Caco-2 (cell line): ENCODE measurements at regions not wholly inside any gene's neighbourhood (a gene's known extent, or its start where the extent isn't known, plus 50 kb on each side); places are given as distances from the start of the nearest gene placed in this dataset.

Experiments
- BruUV-seq: library from RNA; stranded (reverse); fragments of 400-500 nt; replicated peaks from 2 replicates; lab custom pipeline; 2021; lab: Mats Ljungman, UMichigan
- CTCF ChIA-PET: fragments of 300-600 bp; sonication (Branson Sonifier 250); formaldehyde crosslinking; loops from one replicate; lab custom pipeline; 2022; ENCODE audit warnings: antibody characterized with exemption; lab: Charles Lee
- POLR2A ChIA-PET: fragments of 300-600 bp; sonication (Branson Sonifier 250); formaldehyde crosslinking; loops from one replicate; lab custom pipeline; 2022; ENCODE audit warnings: antibody characterized with exemption; lab: Charles Lee
- DNase-seq, 2 experiments: peaks; one replicate each; pipeline versions ENCODE4 v3.0.0 to v3.0.0-alpha.2; 2020 to 2022
- H3K27me3 ChIP-seq: replicated peaks from 2 replicates; pipeline ENCODE4 v1.6.0; 2011; ENCODE audit warnings: low read length; ENCODE audit not compliant: control insufficient read depth, insufficient read depth
- H3K36me3 ChIP-seq: 2 replicates; pipeline ENCODE4 v1.5.1; 2011; ENCODE audit warnings: low read length; ENCODE audit not compliant: control insufficient read depth, insufficient read depth
- H3K4me1 ChIP-seq: fragments of 250-450 bp; sonication (Bioruptor Pico); 2 replicates; pipeline ENCODE4 v1.5.1; 2020; ENCODE audit warnings: mild to moderate bottlenecking
- H3K4me3 ChIP-seq: 2 replicates; pipeline ENCODE4 v1.5.1; 2011; ENCODE audit warnings: low read depth, mild to moderate bottlenecking, control low read depth, low read length
- H3K9me3 ChIP-seq: fragments of 250-450 bp; sonication (Bioruptor Pico); 2 replicates; pipeline ENCODE4 v1.5.1; 2020; ENCODE audit warnings: mild to moderate bottlenecking, moderate library complexity
- H3K27ac Mint-ChIP-seq: one replicate; pipeline ENCODE4 v1.8.0; 2022; ENCODE audit warnings: mixed read lengths; ENCODE audit not compliant: unreplicated experiment
- H3K27me3 Mint-ChIP-seq: one replicate; pipeline ENCODE4 v1.8.0; 2022; ENCODE audit warnings: mixed read lengths; ENCODE audit not compliant: insufficient read depth, unreplicated experiment
- H3K36me3 Mint-ChIP-seq: one replicate; pipeline ENCODE4 v1.8.0; 2022; ENCODE audit warnings: mild to moderate bottlenecking, mixed read lengths; ENCODE audit not compliant: insufficient read depth, unreplicated experiment
- H3K4me1 Mint-ChIP-seq: one replicate; pipeline ENCODE4 v1.8.0; 2022; ENCODE audit warnings: low read depth, mixed read lengths; ENCODE audit not compliant: unreplicated experiment
- H3K4me3 Mint-ChIP-seq: one replicate; pipeline ENCODE4 v1.8.0; 2022; ENCODE audit warnings: mild to moderate bottlenecking, moderate library complexity, mixed read lengths; ENCODE audit not compliant: unreplicated experiment
- H3K9me3 Mint-ChIP-seq: one replicate; pipeline ENCODE4 v1.8.0; 2022; ENCODE audit warnings: mixed read lengths; ENCODE audit not compliant: unreplicated experiment
- intact Hi-C: fragments of 100-400 bp; cut with micrococcal nuclease; formaldehyde crosslinking; loops from one replicate; pipeline ENCODE4 v1.10.0; 2022; ENCODE audit not compliant: unreplicated experiment
- TF ChIP-seq, protein P1 (sequence below), 2 experiments: fragments of 200-600 bp in 1 of 2; IDR thresholded peaks; 1 replicate in 1 of 2; 2 replicates in 1 of 2; pipeline versions ENCODE4 v1.5.1 to v1.8.0; 2011 to 2022; ENCODE audit warnings: antibody characterized with exemption in 1 of 2, control low read depth in 1 of 2, inconsistent platforms in 1 of 2, low read depth in 1 of 2, low read length in 1 of 2, mild to moderate bottlenecking in 1 of 2, moderate library complexity in 1 of 2; ENCODE audit not compliant: insufficient read depth in 1 of 2, severe bottlenecking in 1 of 2, unreplicated experiment in 1 of 2

DNA sequence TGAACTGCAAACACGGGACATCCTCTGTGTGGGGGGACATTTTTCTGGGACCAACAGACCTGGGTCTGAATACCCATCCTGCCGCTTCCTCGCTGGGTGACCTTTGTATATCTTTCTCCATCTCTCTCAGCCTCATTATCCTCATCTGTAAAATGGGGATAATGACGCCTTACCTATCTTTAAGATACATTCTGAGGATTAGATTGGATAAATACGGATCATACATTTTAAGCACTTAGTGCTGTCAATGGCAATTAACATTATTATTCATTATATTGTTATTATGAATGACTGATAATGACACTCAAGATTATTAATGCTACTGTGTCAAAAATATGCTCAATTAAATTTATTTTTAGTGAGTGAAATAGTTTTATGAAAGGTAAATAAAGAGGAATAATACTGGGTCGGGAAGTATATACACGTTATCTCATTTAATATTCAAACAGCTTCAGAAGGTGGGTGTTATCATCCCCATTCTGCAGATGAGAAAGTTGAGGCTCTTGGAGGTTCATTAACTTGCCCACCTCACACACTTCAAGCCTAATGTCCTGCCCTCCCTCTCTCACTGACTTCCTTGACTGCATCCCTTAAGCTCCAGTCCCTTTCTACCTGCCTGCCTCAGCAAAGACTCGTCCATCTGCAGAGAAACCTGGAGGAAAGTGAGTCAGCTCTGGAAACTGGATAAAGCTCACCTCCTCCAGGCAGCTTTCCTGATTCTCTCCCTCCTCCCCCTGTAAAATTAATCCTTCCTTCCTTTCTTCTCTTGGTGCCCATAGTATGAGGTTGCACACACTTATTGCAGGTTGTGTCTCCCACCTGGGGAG is 120.7 kb upstream of the JUN start:
- no peak for DNase-seq
- Histone ChIP-seq H3K36me3 (no peaks in the 10 kb centered on the region), H3K9me3 (no peaks in the 10 kb centered on the region), H3K4me3 (peak overlapping the region; percentile 48), H3K4me1 (peaks cover 23% of the 10 kb centered on the region), H3K27me3 (no peaks in the 10 kb centered on the region)
- ChIA-PET POLR2A (no interaction called here), CTCF (no interaction called here)
- H3K36me3 Mint-ChIP-seq: peaks cover 4% of the 10 kb centered on the region
- no peaks in the 10 kb centered on the region for H3K27me3 Mint-ChIP-seq
- H3K4me3 Mint-ChIP-seq: peak overlapping the region; percentile 49
- intact Hi-C loops: loop anchor here (10.0 kb wide), 1 partner anchor 390 kb away; the partner anchor contains the start of gene FGGY
- H3K4me1 Mint-ChIP-seq: peaks cover 21% of the 10 kb centered on the region
- TF ChIP-seq, protein P1, sequence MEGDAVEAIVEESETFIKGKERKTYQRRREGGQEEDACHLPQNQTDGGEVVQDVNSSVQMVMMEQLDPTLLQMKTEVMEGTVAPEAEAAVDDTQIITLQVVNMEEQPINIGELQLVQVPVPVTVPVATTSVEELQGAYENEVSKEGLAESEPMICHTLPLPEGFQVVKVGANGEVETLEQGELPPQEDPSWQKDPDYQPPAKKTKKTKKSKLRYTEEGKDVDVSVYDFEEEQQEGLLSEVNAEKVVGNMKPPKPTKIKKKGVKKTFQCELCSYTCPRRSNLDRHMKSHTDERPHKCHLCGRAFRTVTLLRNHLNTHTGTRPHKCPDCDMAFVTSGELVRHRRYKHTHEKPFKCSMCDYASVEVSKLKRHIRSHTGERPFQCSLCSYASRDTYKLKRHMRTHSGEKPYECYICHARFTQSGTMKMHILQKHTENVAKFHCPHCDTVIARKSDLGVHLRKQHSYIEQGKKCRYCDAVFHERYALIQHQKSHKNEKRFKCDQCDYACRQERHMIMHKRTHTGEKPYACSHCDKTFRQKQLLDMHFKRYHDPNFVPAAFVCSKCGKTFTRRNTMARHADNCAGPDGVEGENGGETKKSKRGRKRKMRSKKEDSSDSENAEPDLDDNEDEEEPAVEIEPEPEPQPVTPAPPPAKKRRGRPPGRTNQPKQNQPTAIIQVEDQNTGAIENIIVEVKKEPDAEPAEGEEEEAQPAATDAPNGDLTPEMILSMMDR (IDR thresholded peaks at IDR 0.05; ENCODE audit: insufficient read depth in 1 of 2, low read depth in 1 of 2, low read length in 1 of 2, severe bottlenecking in 1 of 2, unreplicated experiment in 1 of 2): no peak
- no TSS peak for BruUV-seq
- H3K9me3 Mint-ChIP-seq: no peaks in the 10 kb centered on the region
- peak overlapping the region; percentile 77 for H3K27ac Mint-ChIP-seq

DNA sequence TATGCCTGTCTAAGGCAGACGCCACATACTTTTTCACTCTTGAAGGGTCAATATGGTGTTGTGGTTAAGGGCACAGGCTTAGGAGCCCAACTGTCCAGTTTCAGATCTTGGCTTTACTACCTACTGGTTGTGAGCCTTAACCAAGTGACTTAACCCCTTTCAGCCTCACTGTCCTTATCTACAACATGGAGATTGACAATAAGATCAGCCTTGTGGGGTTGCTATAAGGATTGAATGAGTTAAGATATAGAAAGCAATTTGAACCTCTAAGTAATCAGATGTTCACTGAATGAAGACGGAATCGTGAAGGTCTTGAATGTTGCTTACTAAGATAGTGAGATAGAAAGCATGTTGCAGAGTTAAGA is 121.3 kb upstream of the JUN start:
- no peak for DNase-seq
- no peaks in the 10 kb centered on the region for H3K27me3 ChIP-seq
- no peaks in the 10 kb centered on the region for H3K9me3 ChIP-seq
- H3K4me1 ChIP-seq: peaks cover 17% of the 10 kb centered on the region
- Mint-ChIP-seq H3K4me1 (peaks cover 19% of the 10 kb centered on the region), H3K27ac (no peak overlapping the region), H3K27me3 (no peaks in the 10 kb centered on the region), H3K9me3 (no peaks in the 10 kb centered on the region), H3K36me3 (peaks cover 4% of the 10 kb centered on the region), H3K4me3 (peak overlapping the region; percentile 49)
- H3K36me3 ChIP-seq: no peaks in the 10 kb centered on the region
- intact Hi-C loops: loop anchor here (10.0 kb wide), 1 partner anchor 390 kb away; the partner anchor contains the start of gene FGGY
- POLR2A ChIA-PET: no interaction called here
- no peak overlapping the region for H3K4me3 ChIP-seq
- no TSS peak for BruUV-seq
- TF ChIP-seq, protein P1 (IDR thresholded peaks at IDR 0.05; ENCODE audit: insufficient read depth in 1 of 2, low read depth in 1 of 2, low read length in 1 of 2, severe bottlenecking in 1 of 2, unreplicated experiment in 1 of 2): no peak
- CTCF ChIA-PET: no interaction called here

DNA sequence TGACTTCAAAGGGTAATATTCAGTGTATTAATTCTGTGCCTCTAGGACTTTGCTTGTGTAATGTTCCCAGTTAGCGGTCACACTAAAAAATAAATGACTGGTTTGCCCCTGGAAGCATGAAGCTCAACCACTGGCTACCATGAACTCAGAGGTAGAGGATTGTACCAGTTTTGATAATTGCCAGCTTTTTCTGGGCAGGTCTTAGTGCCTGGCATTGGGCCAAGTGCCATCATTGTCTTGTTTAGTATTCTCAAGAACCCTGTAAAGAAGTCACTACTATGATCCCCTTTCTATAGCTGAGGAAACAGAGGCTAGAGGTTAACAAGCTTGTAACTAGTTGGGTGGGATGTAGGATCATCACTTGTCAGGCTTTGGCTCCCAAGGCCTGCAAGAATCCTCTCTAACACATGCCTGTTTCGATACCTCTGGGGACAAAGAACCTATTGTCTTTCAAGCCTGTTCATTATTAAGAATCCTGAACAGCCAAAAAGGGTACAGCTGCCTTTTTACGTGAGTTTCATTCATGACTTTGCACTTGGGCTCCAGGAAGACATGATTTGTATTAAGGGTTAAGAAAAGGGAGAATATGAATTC is 121.9 kb upstream of the JUN start:
- no peaks in the 10 kb centered on the region for H3K27me3 ChIP-seq
- no peak for DNase-seq
- Mint-ChIP-seq H3K27me3 (no peaks in the 10 kb centered on the region), H3K9me3 (no peaks in the 10 kb centered on the region), H3K4me3 (no peak overlapping the region), H3K27ac (no peak overlapping the region), H3K36me3 (peaks cover 4% of the 10 kb centered on the region), H3K4me1 (peaks cover 22% of the 10 kb centered on the region)
- BruUV-seq: no TSS peak
- no peak overlapping the region for H3K4me3 ChIP-seq
- H3K36me3 ChIP-seq: no peaks in the 10 kb centered on the region
- intact Hi-C loops: loop anchor here (10.0 kb wide), 1 partner anchor 389 kb away; the partner anchor contains the start of gene FGGY
- TF ChIP-seq, protein P1 (IDR thresholded peaks at IDR 0.05; ENCODE audit: insufficient read depth in 1 of 2, low read depth in 1 of 2, low read length in 1 of 2, severe bottlenecking in 1 of 2, unreplicated experiment in 1 of 2): no peak
- ChIA-PET POLR2A (no interaction called here), CTCF (no interaction called here)
- no peaks in the 10 kb centered on the region for H3K9me3 ChIP-seq
- peaks cover 11% of the 10 kb centered on the region for H3K4me1 ChIP-seq
